ENCODE measurements at regions not wholly inside any gene's neighbourhood (a gene's known extent, or its start where the extent isn't known, plus 50 kb on each side); places are given as distances from the start of the nearest gene placed in this dataset.

Small RNA genes lying in the stretch of these regions (small RNA-seq; reads per million reads assigned to genes)
- gene RF01518 (0 reads per million in 7 experiments), gene RNA5SP358 (0.52 to 45.7 (median 12.5) reads per million in 7 experiments), gene RNA5SP359 (0.11 to 29.7 (median 4.7) reads per million in 7 experiments)

All from SK-N-SH (cell line).